Progenitor cell of endocrine pancreas (in vitro differentiated cells): ENCODE measurements at regions not wholly inside any gene's neighbourhood (a gene's known extent, or its start where the extent isn't known, plus 50 kb on each side); places are given as distances from the start of the nearest gene placed in this dataset.

Experiments
- DNase-seq: peaks from one replicate; pipeline ENCODE4 v3.0.0; 2021; ENCODE audit warnings: low spot score; ENCODE audit not compliant: unreplicated experiment
- H3K27ac Mint-ChIP-seq: 2 replicates; pipeline ENCODE4 v1.8.0; 2021; ENCODE audit warnings: mild to moderate bottlenecking, moderate library complexity, mixed read lengths
- H3K27me3 Mint-ChIP-seq: 2 replicates; pipeline ENCODE4 v1.8.0; 2021; ENCODE audit warnings: mixed read lengths
- H3K36me3 Mint-ChIP-seq: 2 replicates; pipeline ENCODE4 v1.8.0; 2022; ENCODE audit warnings: mixed read lengths; ENCODE audit not compliant: insufficient read depth
- H3K4me1 Mint-ChIP-seq: 2 replicates; pipeline ENCODE4 v1.8.0; 2021; ENCODE audit warnings: low read depth, mixed read lengths
- H3K4me3 Mint-ChIP-seq: 2 replicates; pipeline ENCODE4 v1.8.0; 2021; ENCODE audit warnings: low read depth, mild to moderate bottlenecking, moderate library complexity, mixed read lengths
- H3K9me3 Mint-ChIP-seq: 2 replicates; pipeline ENCODE4 v1.8.0; 2021; ENCODE audit warnings: low read depth, mixed read lengths
- TF ChIP-seq, protein P1 (sequence below): fragments of 200-600 bp; sonication (generic); IDR thresholded peaks from one replicate; pipeline ENCODE4 v1.5.0; 2021; ENCODE audit warnings: antibody characterized with exemption, mild to moderate bottlenecking; ENCODE audit not compliant: unreplicated experiment

GRCh38 chr15:38040615-38041014 is 106.2 kb downstream of the TMCO5A start:
- H3K27me3 Mint-ChIP-seq: peaks cover 13% of the 10 kb centered on the region
- H3K4me1 Mint-ChIP-seq: peaks cover 6% of the 10 kb centered on the region
- H3K9me3 Mint-ChIP-seq: no peaks in the 10 kb centered on the region
- H3K36me3 Mint-ChIP-seq: no peaks in the 10 kb centered on the region
- TF ChIP-seq, protein P1, sequence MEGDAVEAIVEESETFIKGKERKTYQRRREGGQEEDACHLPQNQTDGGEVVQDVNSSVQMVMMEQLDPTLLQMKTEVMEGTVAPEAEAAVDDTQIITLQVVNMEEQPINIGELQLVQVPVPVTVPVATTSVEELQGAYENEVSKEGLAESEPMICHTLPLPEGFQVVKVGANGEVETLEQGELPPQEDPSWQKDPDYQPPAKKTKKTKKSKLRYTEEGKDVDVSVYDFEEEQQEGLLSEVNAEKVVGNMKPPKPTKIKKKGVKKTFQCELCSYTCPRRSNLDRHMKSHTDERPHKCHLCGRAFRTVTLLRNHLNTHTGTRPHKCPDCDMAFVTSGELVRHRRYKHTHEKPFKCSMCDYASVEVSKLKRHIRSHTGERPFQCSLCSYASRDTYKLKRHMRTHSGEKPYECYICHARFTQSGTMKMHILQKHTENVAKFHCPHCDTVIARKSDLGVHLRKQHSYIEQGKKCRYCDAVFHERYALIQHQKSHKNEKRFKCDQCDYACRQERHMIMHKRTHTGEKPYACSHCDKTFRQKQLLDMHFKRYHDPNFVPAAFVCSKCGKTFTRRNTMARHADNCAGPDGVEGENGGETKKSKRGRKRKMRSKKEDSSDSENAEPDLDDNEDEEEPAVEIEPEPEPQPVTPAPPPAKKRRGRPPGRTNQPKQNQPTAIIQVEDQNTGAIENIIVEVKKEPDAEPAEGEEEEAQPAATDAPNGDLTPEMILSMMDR: no peak
- DNase-seq: no peak
- H3K27ac Mint-ChIP-seq: no peak overlapping the region
- H3K4me3 Mint-ChIP-seq: no peak overlapping the region

DNA sequence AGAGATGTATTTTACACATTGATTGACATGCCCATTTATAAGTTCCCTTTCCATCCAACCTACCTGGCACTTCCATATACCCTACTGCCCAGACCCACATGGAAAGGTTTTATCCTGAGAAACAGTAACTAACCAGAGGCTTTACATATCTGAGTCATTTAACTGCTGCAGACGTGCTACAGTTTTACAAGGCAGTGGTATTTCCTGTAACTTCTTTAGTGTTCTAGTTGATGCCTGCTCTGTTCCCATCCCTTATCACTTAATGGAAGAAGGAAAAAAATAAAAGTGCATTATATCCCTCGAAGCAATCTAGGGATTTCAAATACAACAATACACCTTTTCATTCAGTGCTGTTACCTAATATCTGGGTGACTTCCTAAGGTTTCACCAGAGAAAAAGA is 107.1 kb downstream of the TMCO5A start:
- TF ChIP-seq, protein P1: no peak
- Mint-ChIP-seq H3K36me3 (no peaks in the 10 kb centered on the region), H3K4me1 (peaks cover 6% of the 10 kb centered on the region), H3K4me3 (no peak overlapping the region), H3K27ac (no peak overlapping the region), H3K27me3 (peaks cover 8% of the 10 kb centered on the region), H3K9me3 (no peaks in the 10 kb centered on the region)
- DNase-seq: no peak

DNA sequence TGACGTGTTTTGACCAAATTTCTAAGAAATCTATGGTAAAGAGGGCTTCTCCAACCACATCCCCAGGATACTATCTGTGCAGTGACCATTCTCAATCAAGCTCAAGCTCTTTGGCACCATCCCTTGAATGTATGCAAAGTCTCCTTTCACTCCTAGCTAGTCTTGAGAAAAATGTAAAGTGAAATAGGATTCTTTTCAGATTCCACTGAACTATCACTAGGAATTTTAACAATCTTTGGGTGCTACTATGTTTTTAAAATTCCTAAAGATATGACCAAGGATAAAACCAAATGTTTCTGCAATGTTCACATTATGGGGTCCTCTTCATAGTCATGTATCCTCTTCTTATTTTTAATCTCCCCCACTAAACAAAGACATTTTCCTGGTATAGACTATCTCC is 107.8 kb downstream of the TMCO5A start:
- Mint-ChIP-seq H3K9me3 (peaks cover 2% of the 10 kb centered on the region), H3K27ac (no peak overlapping the region), H3K4me1 (peaks cover 6% of the 10 kb centered on the region), H3K4me3 (no peak overlapping the region), H3K27me3 (peaks cover 6% of the 10 kb centered on the region), H3K36me3 (no peaks in the 10 kb centered on the region)
- no peak for DNase-seq
- TF ChIP-seq, protein P1: no peak

DNA sequence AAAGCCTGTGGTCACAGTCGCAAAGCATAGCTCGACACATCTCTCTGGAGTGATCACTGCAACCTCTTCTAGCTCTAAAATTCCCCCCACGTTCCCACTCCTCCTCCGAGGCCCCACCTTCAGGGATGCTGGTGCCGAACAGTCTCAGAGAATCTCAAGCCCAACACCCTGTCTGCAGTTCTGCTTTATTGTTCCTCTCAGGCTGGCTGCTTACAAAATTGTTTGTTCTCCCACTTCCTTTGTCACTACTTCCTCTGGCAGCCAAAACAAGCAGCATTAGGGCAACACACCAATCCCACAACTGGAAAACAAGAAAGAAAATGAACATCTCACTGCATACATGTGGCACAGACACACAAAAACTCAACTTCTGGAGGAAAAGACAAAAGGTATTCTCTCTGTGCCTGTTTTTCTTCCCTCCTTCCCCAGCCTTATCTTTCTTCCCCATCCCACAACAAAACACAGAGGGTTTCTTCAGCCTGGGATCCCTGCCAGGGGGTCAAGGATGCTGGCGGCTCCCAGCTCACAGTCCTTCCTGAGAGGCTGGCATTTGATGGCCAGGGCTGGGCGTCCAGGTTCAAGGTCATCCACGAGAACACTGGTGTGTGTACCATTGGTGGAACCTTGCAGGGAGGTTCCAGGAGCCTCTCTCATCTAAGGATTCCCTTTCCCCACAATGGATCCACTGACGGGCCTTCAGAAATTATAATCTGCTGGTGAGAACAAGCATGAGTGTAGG is 108.4 kb downstream of the TMCO5A start:
- Mint-ChIP-seq H3K27me3 (peaks cover 6% of the 10 kb centered on the region), H3K27ac (no peak overlapping the region), H3K36me3 (no peaks in the 10 kb centered on the region), H3K4me1 (peaks cover 6% of the 10 kb centered on the region), H3K9me3 (peaks cover 4% of the 10 kb centered on the region), H3K4me3 (no peak overlapping the region)
- DNase-seq: no peak
- TF ChIP-seq, protein P1: no peak

DNA sequence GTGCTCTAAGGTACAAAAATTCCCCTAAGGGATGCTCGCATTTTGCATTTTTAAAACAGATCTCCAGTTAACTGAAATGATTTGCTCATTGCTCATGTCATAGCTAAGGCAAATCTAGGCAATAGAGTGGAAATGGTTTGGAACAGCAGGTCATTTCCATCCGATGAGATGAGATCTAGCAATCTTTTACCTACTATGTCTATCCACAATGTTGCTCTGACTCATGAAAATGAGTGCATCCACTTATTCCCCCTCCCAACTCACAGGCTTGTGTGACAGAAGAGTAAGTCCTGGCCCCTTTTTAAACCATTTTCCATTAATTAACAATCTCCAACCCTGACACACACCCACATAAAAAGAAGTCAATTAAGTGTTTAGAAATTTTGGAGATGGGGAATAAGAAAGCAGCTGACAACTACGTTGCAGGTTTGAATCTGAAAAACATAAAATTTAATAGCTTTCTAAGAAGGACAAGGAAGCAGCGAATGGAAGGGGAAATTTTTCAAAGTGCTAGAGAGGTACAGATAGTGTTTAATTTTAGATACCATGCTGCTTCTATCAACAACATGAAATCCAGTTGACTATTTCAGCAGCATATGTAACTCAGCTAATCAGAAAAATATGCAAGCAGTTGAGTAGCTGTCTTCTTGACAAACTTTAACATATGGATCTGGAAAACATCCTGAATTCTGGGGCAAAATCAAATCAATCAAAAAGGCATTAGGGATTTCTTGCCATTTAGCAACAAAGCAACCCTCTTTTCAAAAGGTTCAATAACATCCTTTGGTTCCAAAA is 112.0 kb downstream of the TMCO5A start:
- TF ChIP-seq, protein P1: no peak
- Mint-ChIP-seq H3K9me3 (peaks cover 4% of the 10 kb centered on the region), H3K4me1 (peaks cover 22% of the 10 kb centered on the region), H3K27me3 (peaks cover 6% of the 10 kb centered on the region), H3K36me3 (no peaks in the 10 kb centered on the region), H3K4me3 (no peak overlapping the region), H3K27ac (no peak overlapping the region)
- no peak for DNase-seq
